ENCODE measurements at regions not wholly inside any gene's neighbourhood (a gene's known extent, or its start where the extent isn't known, plus 50 kb on each side); places are given as distances from the start of the nearest gene placed in this dataset.

GRCh38 chr1:240663169-240663879 is 51.4 kb upstream of the GREM2 start:
- TF ChIP-seq ZNF317 (CRISPR knock-in tag; IDR thresholded peaks at IDR 0.05; ENCODE audit: borderline replicate concordance, low read depth) (no peak), CDX4 (CRISPR knock-in tag; IDR thresholded peaks at IDR 0.05; ENCODE audit: borderline replicate concordance) (no peak), ATF6 (CRISPR knock-in tag; IDR thresholded peaks at IDR 0.05) (no peak), FOXJ3 (CRISPR knock-in tag; IDR thresholded peaks at IDR 0.05; ENCODE audit: borderline replicate concordance) (no peak), E2F1 (CRISPR knock-in tag; IDR thresholded peaks at IDR 0.05) (no peak), AFF4 (CRISPR knock-in tag; IDR thresholded peaks at IDR 0.05; ENCODE audit: borderline replicate concordance) (no peak), PRRX2 (CRISPR knock-in tag; IDR thresholded peaks at IDR 0.05) (no peak), ERG (CRISPR knock-in tag; IDR thresholded peaks at IDR 0.05) (no peak), ZNF396 (CRISPR knock-in tag; IDR thresholded peaks at IDR 0.05; ENCODE audit: borderline replicate concordance) (no peak), NFATC4 (CRISPR knock-in tag; IDR thresholded peaks at IDR 0.05) (no peak), ATF3 (CRISPR knock-in tag; conservative IDR thresholded peaks at IDR 0.05) (no peak), SMAD3 (CRISPR knock-in tag; IDR thresholded peaks at IDR 0.05; ENCODE audit: borderline replicate concordance) (no peak), ARID4B (CRISPR knock-in tag; IDR thresholded peaks at IDR 0.05; ENCODE audit: borderline replicate concordance) (no peak)
- Mint-ChIP-seq H3K9me3 (no peaks in the 10 kb centered on the region), H3K36me3 (no peaks in the 10 kb centered on the region), H3K4me1 (peaks cover 2% of the 10 kb centered on the region; the same call in 1 of the 2 replicates), H3K4me3 (no peak overlapping the region), H3K27me3 (ENCODE audit: low read depth) (no peaks in the 10 kb centered on the region), H3K27ac (no peak overlapping the region)
- CTCF ChIA-PET, result no interaction called here
- DNase-seq (ENCODE audit: low spot score) (no peak), ATAC-seq (no peak)
- POLR2A ChIA-PET, result no interaction called here

All from WTC11 (cell line).